Activated B cell treated with CpG ODN at 0.5 μM for 24 hours (primary cell): ENCODE measurements at regions not wholly inside any gene's neighbourhood (a gene's known extent, or its start where the extent isn't known, plus 50 kb on each side); places are given as distances from the start of the nearest gene placed in this dataset.
"Not testable (repeated sequence)": the region's sequence is repeated elsewhere in the genome, so short reads cannot be mapped to it uniquely, and the experiment has no call there.

Experiments
- ATAC-seq: fragments of 200-7000 bp; cut with Tn5 transposase; one replicate; pipeline ENCODE4 v1.10.0; 2021; ENCODE audit warnings: low read depth, mild to moderate bottlenecking, moderate library complexity
- CTCF ChIA-PET: fragments of 350-600 bp; sonication (Branson Sonifier 250); formaldehyde crosslinking; loops from one replicate; lab custom pipeline; 2021; ENCODE audit warnings: antibody characterized with exemption; lab: Charles Lee
- POLR2A ChIA-PET: fragments of 350-600 bp; sonication (Branson Sonifier 250); formaldehyde crosslinking; loops from one replicate; lab custom pipeline; 2021; ENCODE audit warnings: antibody characterized with exemption; lab: Charles Lee
- DNase-seq: peaks from one replicate; pipeline ENCODE4 v3.0.0; 2022
- H3K27ac Mint-ChIP-seq: one replicate; pipeline ENCODE4 v1.8.0; 2020; ENCODE audit warnings: mixed read lengths
- H3K27me3 Mint-ChIP-seq: one replicate; pipeline ENCODE4 v1.8.0; 2021; ENCODE audit warnings: mixed read lengths
- H3K36me3 Mint-ChIP-seq: one replicate; pipeline ENCODE4 v1.8.0; 2021; ENCODE audit warnings: low read depth, mixed read lengths
- H3K4me1 Mint-ChIP-seq: one replicate; pipeline ENCODE4 v1.8.0; 2021; ENCODE audit warnings: mixed read lengths
- H3K4me3 Mint-ChIP-seq: one replicate; pipeline ENCODE4 v1.8.0; 2020; ENCODE audit warnings: mild to moderate bottlenecking, mixed read lengths
- H3K9me3 Mint-ChIP-seq: one replicate; pipeline ENCODE4 v1.8.0; 2020; ENCODE audit warnings: mixed read lengths
- intact Hi-C: fragments of 100-400 bp; cut with micrococcal nuclease; formaldehyde crosslinking; loops from one replicate; pipeline ENCODE4 v1.15.1; 2024

- H3K36me3 Mint-ChIP-seq, H3K4me3 Mint-ChIP-seq, POLR2A ChIA-PET, H3K9me3 Mint-ChIP-seq, H3K4me1 Mint-ChIP-seq, intact Hi-C loops, H3K27me3 Mint-ChIP-seq: not testable (repeated sequence)
- peak; percentile 81 for ATAC-seq
- CTCF ChIA-PET = interaction anchor here (0.7 kb wide), 1 partner anchor 708 kb away, joined by 3 read pairs; no protein-coding TSS in a partner anchor
- peak; percentile 20 for DNase-seq
- H3K27ac Mint-ChIP-seq = peak overlapping the region; percentile 8
Observed at GRCh38 chr16:16593156-16593863, 214.4 kb downstream of the NPIPA7 start.

- H3K27ac Mint-ChIP-seq, intact Hi-C loops, H3K9me3 Mint-ChIP-seq, CTCF ChIA-PET, DNase-seq, POLR2A ChIA-PET, H3K4me3 Mint-ChIP-seq, H3K27me3 Mint-ChIP-seq, ATAC-seq, H3K4me1 Mint-ChIP-seq, H3K36me3 Mint-ChIP-seq: not testable (repeated sequence)
Observed at GRCh38 chr16:16595029-16595718, 216.2 kb downstream of the NPIPA7 start.

- H3K27me3 Mint-ChIP-seq, ATAC-seq, H3K36me3 Mint-ChIP-seq, H3K4me1 Mint-ChIP-seq, intact Hi-C loops, CTCF ChIA-PET, H3K4me3 Mint-ChIP-seq, DNase-seq, H3K9me3 Mint-ChIP-seq, H3K27ac Mint-ChIP-seq, POLR2A ChIA-PET: not testable (repeated sequence)
Observed at GRCh38 chr16:16601239-16601638, 222.3 kb downstream of the NPIPA7 start.

- H3K36me3 Mint-ChIP-seq, CTCF ChIA-PET, H3K4me1 Mint-ChIP-seq, H3K4me3 Mint-ChIP-seq, POLR2A ChIA-PET, intact Hi-C loops, H3K27ac Mint-ChIP-seq, ATAC-seq, H3K9me3 Mint-ChIP-seq, H3K27me3 Mint-ChIP-seq, DNase-seq: not testable (repeated sequence)
Observed at GRCh38 chr16:16607401-16608082, 228.6 kb downstream of the NPIPA7 start.

- H3K27ac Mint-ChIP-seq, POLR2A ChIA-PET, H3K4me3 Mint-ChIP-seq, CTCF ChIA-PET, DNase-seq, H3K27me3 Mint-ChIP-seq, intact Hi-C loops, H3K4me1 Mint-ChIP-seq, ATAC-seq, H3K9me3 Mint-ChIP-seq, H3K36me3 Mint-ChIP-seq: not testable (repeated sequence)
Observed at GRCh38 chr16:16609627-16610026, 230.7 kb downstream of the NPIPA7 start.

- POLR2A ChIA-PET, H3K27ac Mint-ChIP-seq, DNase-seq, H3K9me3 Mint-ChIP-seq, H3K36me3 Mint-ChIP-seq, H3K4me1 Mint-ChIP-seq, H3K27me3 Mint-ChIP-seq, ATAC-seq, CTCF ChIA-PET, intact Hi-C loops, H3K4me3 Mint-ChIP-seq: not testable (repeated sequence)
Observed at GRCh38 chr16:16610389-16610967, 231.5 kb downstream of the NPIPA7 start.

GRCh38 chr16:16613212-16613611 is 234.3 kb downstream of the NPIPA7 start:
- ATAC-seq, H3K36me3 Mint-ChIP-seq, H3K4me1 Mint-ChIP-seq, POLR2A ChIA-PET, H3K27me3 Mint-ChIP-seq, H3K27ac Mint-ChIP-seq, CTCF ChIA-PET, H3K9me3 Mint-ChIP-seq, intact Hi-C loops, H3K4me3 Mint-ChIP-seq, DNase-seq: not testable (repeated sequence)

- H3K4me3 Mint-ChIP-seq, DNase-seq, H3K36me3 Mint-ChIP-seq, H3K27me3 Mint-ChIP-seq, intact Hi-C loops, H3K4me1 Mint-ChIP-seq, H3K9me3 Mint-ChIP-seq, POLR2A ChIA-PET, ATAC-seq, CTCF ChIA-PET, H3K27ac Mint-ChIP-seq: not testable (repeated sequence)
Observed at GRCh38 chr16:16614484-16614883, 235.5 kb downstream of the NPIPA7 start.

GRCh38 chr16:16618963-16619465 is 240.1 kb downstream of the NPIPA7 start:
- intact Hi-C loops, H3K4me3 Mint-ChIP-seq, H3K4me1 Mint-ChIP-seq, H3K27me3 Mint-ChIP-seq, CTCF ChIA-PET, H3K27ac Mint-ChIP-seq, H3K36me3 Mint-ChIP-seq, H3K9me3 Mint-ChIP-seq, ATAC-seq, POLR2A ChIA-PET, DNase-seq: not testable (repeated sequence)

- POLR2A ChIA-PET, H3K27me3 Mint-ChIP-seq, H3K27ac Mint-ChIP-seq, ATAC-seq, intact Hi-C loops, CTCF ChIA-PET, H3K4me1 Mint-ChIP-seq, H3K9me3 Mint-ChIP-seq, DNase-seq, H3K4me3 Mint-ChIP-seq, H3K36me3 Mint-ChIP-seq: not testable (repeated sequence)
Observed at GRCh38 chr16:16624367-16624766, 245.4 kb downstream of the NPIPA7 start.

- H3K27ac Mint-ChIP-seq, CTCF ChIA-PET, POLR2A ChIA-PET, DNase-seq, H3K36me3 Mint-ChIP-seq, ATAC-seq, H3K4me3 Mint-ChIP-seq, H3K9me3 Mint-ChIP-seq, H3K4me1 Mint-ChIP-seq, H3K27me3 Mint-ChIP-seq, intact Hi-C loops: not testable (repeated sequence)
Observed at GRCh38 chr16:16625140-16625539, 246.2 kb downstream of the NPIPA7 start.
